BLaER1 (cell line): ENCODE measurements at regions not wholly inside any gene's neighbourhood (a gene's known extent, or its start where the extent isn't known, plus 50 kb on each side); places are given as distances from the start of the nearest gene placed in this dataset.

ENCODE experiments used
- H3K27ac ChIP-seq: shearing (Covaris generic); formaldehyde crosslinking; 2 replicates; pipeline ENCODE4 v1.8.1; 2022
- H3K27me3 ChIP-seq: shearing (Covaris generic); formaldehyde crosslinking; 2 replicates; pipeline ENCODE4 v1.8.1; 2022
- H3K36me3 ChIP-seq: shearing (Covaris generic); formaldehyde crosslinking; 2 replicates; pipeline ENCODE4 v1.8.1; 2022
- H3K4me1 ChIP-seq: shearing (Covaris generic); formaldehyde crosslinking; 2 replicates; pipeline ENCODE4 v1.8.1; 2022
- H3K4me2 ChIP-seq: shearing (Covaris generic); formaldehyde crosslinking; 2 replicates; pipeline ENCODE4 v1.8.1; 2022
- H3K4me3 ChIP-seq: shearing (Covaris generic); formaldehyde crosslinking; 2 replicates; pipeline ENCODE4 v1.8.1; 2022
- H3K9ac ChIP-seq: shearing (Covaris generic); formaldehyde crosslinking; 2 replicates; pipeline ENCODE4 v1.8.1; 2022
- H3K9me3 ChIP-seq: shearing (Covaris generic); formaldehyde crosslinking; 2 replicates; pipeline ENCODE4 v1.8.1; 2022
- H4K20me1 ChIP-seq: shearing (Covaris generic); formaldehyde crosslinking; 2 replicates; pipeline ENCODE4 v1.8.1; 2022
- Cebpa-rat ChIP-seq: shearing (Covaris generic); IDR thresholded peaks from 2 replicates; pipeline ENCODE4 v1.8.1; 2022

DNA sequence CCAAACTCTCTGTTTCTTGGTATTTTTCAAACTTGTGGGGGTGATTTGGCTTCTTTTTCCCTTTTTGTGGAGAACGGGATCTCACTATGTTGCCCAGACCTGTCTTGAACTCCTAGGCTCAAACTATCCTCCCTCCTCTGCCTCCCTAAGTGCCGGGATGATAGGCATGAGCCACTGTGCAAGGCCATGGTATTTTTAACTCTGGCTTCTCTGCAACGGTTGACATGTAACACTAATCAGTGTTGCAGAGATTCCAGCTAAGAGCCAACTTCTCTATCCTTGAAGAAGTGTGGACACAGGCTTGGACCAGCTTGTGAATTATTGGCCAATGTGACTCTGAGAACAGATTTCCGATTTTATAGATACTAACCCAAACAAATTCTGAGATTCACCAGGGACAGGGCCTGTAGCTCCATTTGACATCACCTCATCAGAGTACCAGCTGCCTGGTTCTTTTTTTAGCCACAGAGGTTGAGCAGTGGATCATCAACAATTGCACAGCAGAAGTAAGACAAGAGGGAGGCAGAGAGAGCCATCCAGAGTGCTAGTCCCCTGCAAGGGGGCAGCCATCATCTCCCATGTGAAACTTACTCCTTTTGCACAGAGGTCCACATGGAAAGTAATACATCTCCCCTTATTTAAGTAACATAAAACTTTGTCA, 98.1 kb upstream of the SYNPR start:
- TF ChIP-seq Cebpa-rat = no peak

DNA sequence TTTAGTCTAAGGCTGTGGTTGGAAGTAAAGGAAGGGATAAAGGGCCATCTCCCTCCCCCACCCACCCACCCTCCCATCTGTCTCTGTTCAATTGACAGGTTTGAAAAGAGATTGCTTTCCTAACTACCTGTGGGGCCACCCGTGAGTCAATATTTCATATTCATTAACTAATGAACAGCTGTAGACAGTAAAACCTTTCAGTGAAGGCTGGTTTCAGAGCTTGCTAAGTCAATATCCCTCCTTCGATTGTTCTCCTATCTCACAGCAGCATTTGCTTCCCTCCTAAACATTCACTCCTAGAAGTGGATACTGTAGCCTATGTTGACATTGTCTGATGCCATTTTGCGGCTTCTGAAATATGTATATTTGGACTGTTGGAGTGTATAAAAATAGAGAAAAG, 85.9 kb upstream of the SYNPR start:
- H3K27me3 ChIP-seq = peaks cover 7% of the 10 kb centered on the region; the same call in 1 of the 2 replicates
- no peak overlapping the region for H3K9ac ChIP-seq
- H4K20me1 ChIP-seq = no peaks in the 10 kb centered on the region
- no peak overlapping the region for H3K4me2 ChIP-seq
- no peaks in the 10 kb centered on the region for H3K36me3 ChIP-seq
- H3K4me3 ChIP-seq = no peak overlapping the region
- no peak for TF ChIP-seq Cebpa-rat
- no peak overlapping the region for H3K27ac ChIP-seq
- no peaks in the 10 kb centered on the region for H3K9me3 ChIP-seq
- H3K4me1 ChIP-seq = no peaks in the 10 kb centered on the region

More for the DNA sequence above, 98.1 kb upstream of the SYNPR start:
- no peak overlapping the region for H3K27ac ChIP-seq
- no peaks in the 10 kb centered on the region for H4K20me1 ChIP-seq
- no peak overlapping the region for H3K4me2 ChIP-seq
- H3K9me3 ChIP-seq = no peaks in the 10 kb centered on the region
- H3K4me1 ChIP-seq = no peaks in the 10 kb centered on the region
- no peaks in the 10 kb centered on the region for H3K27me3 ChIP-seq
- H3K9ac ChIP-seq = no peak overlapping the region
- no peak overlapping the region for H3K4me3 ChIP-seq
- no peaks in the 10 kb centered on the region for H3K36me3 ChIP-seq

DNA sequence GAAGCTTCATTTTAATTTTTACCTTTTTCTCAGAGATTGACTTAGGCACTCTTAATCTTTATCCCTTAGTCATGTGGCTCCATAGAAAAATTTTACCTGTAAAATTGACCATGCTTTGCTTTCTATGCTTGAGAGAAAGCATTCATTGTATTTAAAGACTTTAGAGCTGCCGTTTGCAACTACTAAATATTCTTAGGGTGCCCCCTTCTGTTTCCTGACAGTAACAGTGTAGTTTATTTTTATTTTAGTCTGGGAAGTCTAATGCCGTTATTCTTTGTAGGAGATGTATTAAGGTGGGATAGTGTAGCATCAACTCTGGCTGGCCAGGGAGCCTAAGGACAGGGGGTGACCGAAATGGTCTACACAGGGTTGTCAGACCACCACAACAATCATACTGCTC, 84.5 kb upstream of the SYNPR start:
- no peak for TF ChIP-seq Cebpa-rat
- no peaks in the 10 kb centered on the region for H3K4me1 ChIP-seq
- H3K27ac ChIP-seq = no peak overlapping the region
- H3K4me3 ChIP-seq = no peak overlapping the region
- no peaks in the 10 kb centered on the region for H3K36me3 ChIP-seq
- no peak overlapping the region for H3K4me2 ChIP-seq
- H3K9ac ChIP-seq = no peak overlapping the region
- H3K9me3 ChIP-seq = no peaks in the 10 kb centered on the region
- H4K20me1 ChIP-seq = no peaks in the 10 kb centered on the region
- peaks cover 7% of the 10 kb centered on the region; the same call in 1 of the 2 replicates for H3K27me3 ChIP-seq

DNA sequence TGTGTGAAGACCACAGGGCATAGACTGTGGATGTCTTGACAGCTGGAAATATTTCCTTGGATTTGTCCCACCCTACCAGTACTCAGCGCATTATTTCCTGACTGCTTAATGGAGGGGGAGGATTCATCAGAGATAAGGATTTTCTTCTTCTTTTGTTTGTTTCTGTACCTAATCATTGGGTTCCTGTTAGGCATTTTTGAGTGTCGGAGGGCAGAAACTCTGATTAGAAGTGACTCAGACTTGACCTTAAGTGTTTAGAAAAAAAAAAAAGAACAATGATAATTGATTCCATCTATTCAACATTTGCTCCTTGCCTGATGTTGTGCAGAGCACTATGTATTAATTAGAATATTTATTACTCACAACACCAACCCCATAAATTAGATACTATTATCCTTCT, 78.5 kb upstream of the SYNPR start:
- Histone ChIP-seq H3K9me3 (no peaks in the 10 kb centered on the region), H3K4me2 (no peak overlapping the region), H3K27me3 (no peaks in the 10 kb centered on the region), H3K4me1 (no peaks in the 10 kb centered on the region), H4K20me1 (no peaks in the 10 kb centered on the region), H3K4me3 (no peak overlapping the region), H3K9ac (no peak overlapping the region), H3K27ac (no peak overlapping the region), H3K36me3 (no peaks in the 10 kb centered on the region)
- no peak for TF ChIP-seq Cebpa-rat

DNA sequence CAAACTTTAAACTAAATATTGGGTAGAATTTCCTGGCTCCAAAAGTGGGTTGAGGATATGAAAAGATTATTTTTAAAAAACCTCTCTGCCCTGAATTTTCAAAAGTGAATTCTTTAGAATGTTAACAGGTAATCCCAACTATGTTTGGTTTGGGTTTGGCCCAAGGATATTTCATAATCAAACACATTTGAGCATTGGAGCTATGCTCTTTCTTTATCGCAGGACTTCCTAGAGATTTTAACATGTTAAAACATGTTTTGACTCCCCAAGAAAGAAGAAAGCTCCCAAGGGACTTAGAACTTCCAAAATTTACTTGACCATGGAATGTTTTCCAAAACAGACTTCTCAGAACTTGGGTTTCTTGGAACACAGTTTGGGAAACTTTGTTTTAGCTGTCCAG, 75.6 kb upstream of the SYNPR start:
- no peaks in the 10 kb centered on the region for H3K4me1 ChIP-seq
- no peaks in the 10 kb centered on the region for H4K20me1 ChIP-seq
- H3K4me2 ChIP-seq = no peak overlapping the region
- H3K9ac ChIP-seq = no peak overlapping the region
- no peak overlapping the region for H3K27ac ChIP-seq
- H3K4me3 ChIP-seq = no peak overlapping the region
- H3K9me3 ChIP-seq = no peaks in the 10 kb centered on the region
- no peak for TF ChIP-seq Cebpa-rat
- no peaks in the 10 kb centered on the region for H3K36me3 ChIP-seq
- H3K27me3 ChIP-seq = no peaks in the 10 kb centered on the region

DNA sequence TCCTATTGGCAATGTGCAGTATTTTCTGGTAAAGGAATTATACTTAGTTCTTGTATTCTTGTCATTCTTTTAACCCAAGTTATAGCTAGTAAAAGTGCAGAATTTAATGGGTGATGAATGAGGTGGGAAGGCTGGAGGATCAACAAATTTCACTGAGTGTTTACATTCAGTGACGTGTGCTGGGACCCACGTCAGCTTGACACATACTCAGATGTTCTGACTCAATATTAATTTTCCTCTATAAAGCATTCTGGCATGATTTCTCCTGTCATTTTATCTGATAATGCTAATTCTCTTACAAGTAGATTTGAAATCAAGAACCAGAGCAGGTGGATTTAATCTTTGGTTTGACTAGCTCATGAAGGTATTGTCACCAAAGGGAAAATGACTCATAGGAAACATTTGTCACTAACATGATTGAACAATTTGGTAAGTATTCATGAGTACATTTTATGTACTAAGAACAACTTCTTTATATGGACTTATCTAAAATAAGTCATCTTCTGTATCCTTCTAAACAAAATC, 71.0 kb upstream of the SYNPR start:
- no peak for TF ChIP-seq Cebpa-rat
- Histone ChIP-seq H3K9ac (no peak overlapping the region), H4K20me1 (no peaks in the 10 kb centered on the region), H3K4me2 (no peak overlapping the region), H3K9me3 (no peaks in the 10 kb centered on the region), H3K36me3 (no peaks in the 10 kb centered on the region), H3K27ac (no peak overlapping the region), H3K27me3 (no peaks in the 10 kb centered on the region), H3K4me1 (no peaks in the 10 kb centered on the region), H3K4me3 (no peak overlapping the region)

DNA sequence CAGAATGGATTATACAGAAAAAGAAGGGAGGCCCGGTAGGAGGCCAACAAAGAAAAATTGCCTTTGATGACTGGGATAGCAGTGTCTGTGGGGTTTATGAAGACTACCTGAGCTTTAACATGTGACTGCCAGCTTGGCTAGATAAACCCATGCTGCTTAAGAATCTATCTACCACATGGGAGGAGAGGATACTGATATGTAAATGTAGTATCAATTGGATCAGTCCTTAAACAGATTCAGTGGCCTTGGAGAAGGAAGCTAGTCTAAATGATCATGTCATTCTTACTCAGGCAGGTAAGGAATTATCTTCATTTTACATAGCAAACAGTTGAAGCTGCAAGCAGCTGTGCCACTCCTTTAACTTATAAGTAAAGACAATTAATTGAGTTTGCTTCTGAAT, 50.0 kb upstream of the SYNPR start:
- Histone ChIP-seq H3K9me3 (no peaks in the 10 kb centered on the region), H4K20me1 (no peaks in the 10 kb centered on the region), H3K27ac (no peak overlapping the region), H3K36me3 (no peaks in the 10 kb centered on the region), H3K4me1 (no peaks in the 10 kb centered on the region), H3K9ac (no peak overlapping the region), H3K4me3 (no peak overlapping the region), H3K4me2 (no peak overlapping the region), H3K27me3 (no peaks in the 10 kb centered on the region)
- no peak for TF ChIP-seq Cebpa-rat
